NCI-H82 treated with DMSO at 0.1 percent for 48 hours (cell line): ENCODE measurements at regions not wholly inside any gene's neighbourhood (a gene's known extent, or its start where the extent isn't known, plus 50 kb on each side); places are given as distances from the start of the nearest gene placed in this dataset.

Experiments used
- DNase-seq: peaks from one replicate; lab custom pipeline; 2025; ENCODE audit not compliant: unreplicated experiment; lab: John Stamatoyannopoulos, UW

GRCh38 chr15:37777006-37777405 lies 157.4 kb upstream of the TMCO5A start:
- DNase-seq = no peak

DNA sequence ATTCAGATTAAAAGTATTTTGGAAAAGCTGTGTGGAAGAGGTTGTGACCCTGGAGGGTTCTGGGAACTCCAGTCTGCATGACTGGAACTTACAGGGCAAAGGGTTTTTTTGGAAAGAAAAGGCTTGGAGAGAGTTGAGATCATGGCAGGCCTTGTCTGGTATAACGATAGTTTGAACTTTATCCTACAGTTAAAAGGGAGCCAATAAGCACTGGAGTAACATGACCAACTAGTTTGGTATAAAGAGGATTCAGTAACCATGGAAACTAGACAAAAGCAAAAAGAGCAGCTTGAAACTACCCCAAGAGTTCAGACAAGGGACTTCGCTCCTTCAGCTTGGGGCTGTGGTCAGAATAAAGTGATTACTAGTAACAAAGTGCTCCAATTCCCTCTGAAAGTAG lies 151.2 kb upstream of the TMCO5A start:
- DNase-seq = no peak

- DNase-seq = no peak
Observed at GRCh38 chr15:37788330-37788729, 146.1 kb upstream of the TMCO5A start.

GRCh38 chr15:37788767-37789396 lies 145.6 kb upstream of the TMCO5A start:
- DNase-seq = no peak

DNA sequence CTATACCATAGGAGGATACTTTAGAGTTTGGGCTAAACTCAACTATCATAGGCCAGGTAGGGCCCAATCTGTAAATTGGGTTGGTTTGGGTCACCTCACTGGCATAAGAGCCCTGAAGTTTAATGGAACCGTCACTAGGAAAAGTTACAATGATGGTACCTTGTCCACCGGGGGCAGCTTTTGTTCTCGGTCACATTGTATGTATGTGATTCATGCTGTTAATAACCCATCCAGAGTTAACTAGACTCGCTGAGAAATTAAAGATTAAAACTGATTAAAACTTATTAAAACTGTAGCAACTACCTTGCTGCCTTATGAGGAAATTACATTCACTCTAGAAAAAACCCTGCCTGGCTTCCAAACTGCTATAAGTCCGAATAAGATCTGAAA lies 145.0 kb upstream of the TMCO5A start:
- no peak for DNase-seq

GRCh38 chr15:37789881-37790280 lies 144.6 kb upstream of the TMCO5A start:
- DNase-seq = no peak

DNA sequence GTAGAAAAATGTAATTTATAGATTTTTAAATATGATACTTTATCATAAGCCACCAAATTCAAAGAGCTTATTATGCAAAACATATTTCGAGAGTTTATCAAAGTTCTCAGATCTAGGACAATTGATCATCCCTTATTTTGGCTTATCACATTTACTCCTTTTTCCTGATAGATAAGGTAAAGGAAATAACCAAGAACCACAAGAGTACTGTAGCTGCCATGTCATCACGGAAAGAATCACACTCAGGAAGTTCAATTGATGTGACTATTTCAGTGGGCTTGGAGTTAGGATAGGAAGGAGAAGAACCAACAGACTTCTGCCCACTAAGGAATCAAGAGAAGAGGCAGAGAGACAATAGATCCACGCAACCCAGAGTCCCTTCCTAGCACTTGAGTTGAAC lies 142.7 kb upstream of the TMCO5A start:
- no peak for DNase-seq

DNA sequence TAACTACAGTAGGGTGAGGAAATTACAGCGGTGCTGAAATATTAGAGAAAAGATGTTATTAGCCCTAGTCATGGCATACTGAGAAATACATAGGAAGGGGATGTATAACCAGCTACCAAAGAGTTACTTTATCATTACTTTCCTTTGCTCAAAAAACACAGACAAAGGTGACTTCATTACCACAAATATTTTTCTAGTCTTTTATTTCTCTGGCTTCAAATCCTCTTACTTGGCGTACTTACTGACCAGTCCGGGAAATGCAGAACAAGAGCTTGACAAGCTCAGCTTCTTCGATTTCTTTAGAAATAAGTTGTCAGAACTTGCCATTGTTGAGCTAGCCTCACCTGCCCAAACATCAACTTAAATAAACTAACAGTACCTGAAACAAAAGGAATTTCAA lies 142.1 kb upstream of the TMCO5A start:
- DNase-seq = no peak

DNA sequence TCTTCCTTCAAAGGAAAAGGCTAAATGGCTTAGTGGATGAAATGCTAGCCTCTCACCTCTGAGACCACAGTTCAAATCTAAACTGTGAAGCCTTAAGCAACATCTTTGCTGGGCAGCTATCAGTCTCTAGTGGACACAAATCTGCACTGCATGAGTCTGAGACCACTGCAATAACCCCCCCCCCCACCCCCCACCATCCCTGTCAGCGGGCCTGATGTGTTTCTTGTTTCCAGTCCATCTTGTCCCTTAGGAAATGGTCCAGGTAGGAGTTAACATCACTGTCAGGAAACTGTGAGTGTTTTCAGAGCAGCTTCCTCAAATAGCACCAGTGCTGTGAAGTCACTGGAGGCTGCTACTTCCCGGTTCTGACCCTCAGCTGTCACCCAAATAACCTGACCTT lies 140.6 kb upstream of the TMCO5A start:
- no peak for DNase-seq

GRCh38 chr15:37794947-37795346 lies 139.5 kb upstream of the TMCO5A start:
- no peak for DNase-seq

- DNase-seq = no peak
Observed at GRCh38 chr15:37801529-37801928, 132.9 kb upstream of the TMCO5A start.

GRCh38 chr15:37806808-37807207 lies 127.6 kb upstream of the TMCO5A start:
- no peak for DNase-seq

DNA sequence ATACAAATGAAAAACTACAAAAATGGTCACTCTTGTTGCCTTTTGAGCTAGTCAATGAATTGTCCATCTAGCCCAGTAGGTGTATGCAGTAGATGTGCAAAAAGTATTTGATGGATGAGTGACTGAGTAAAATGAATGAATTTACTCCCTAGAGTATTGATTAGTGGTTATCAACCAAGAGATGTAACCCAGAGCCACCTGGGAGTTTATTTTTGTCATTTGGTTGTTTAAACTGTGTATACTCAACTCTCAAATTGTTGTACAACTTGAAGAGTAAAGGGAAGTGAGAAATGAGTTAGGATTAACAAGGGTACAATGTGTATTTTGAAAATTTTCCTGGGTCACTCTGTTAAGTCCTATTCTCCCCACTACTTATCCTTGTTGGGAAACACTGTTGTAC lies 124.1 kb upstream of the TMCO5A start:
- DNase-seq = no peak

GRCh38 chr15:37813306-37813705 lies 121.1 kb upstream of the TMCO5A start:
- DNase-seq = no peak

DNA sequence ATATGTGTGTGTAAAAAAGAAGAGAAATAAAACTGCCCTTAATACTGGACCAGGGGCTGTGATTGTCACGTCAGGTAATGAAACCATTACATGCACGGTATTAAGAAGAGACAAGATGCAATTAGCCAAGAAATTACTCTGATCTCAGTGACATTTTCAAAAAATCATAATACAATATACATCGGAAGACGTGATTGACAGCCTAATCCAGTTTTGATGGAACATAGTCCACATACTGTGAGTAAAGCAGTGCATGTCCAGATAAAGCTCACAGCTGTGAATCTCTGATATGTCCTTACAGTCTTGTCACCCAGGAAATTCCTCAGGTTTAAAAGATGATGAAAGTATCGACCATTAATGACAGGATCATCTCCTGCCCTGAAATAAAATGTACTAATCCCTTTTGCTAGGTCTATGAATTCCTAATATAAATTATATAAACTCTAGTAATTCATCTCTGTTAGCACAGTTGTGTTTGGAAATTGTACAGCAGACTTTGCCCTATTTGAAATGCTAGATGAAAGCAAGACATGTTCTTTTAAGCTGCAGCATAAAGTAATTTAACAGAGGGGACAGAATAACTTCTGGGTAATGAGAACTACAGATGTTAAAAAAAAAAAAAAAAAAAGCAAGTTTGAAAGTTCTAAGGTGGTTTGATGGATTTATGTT lies 119.5 kb upstream of the TMCO5A start:
- DNase-seq = no peak

DNA sequence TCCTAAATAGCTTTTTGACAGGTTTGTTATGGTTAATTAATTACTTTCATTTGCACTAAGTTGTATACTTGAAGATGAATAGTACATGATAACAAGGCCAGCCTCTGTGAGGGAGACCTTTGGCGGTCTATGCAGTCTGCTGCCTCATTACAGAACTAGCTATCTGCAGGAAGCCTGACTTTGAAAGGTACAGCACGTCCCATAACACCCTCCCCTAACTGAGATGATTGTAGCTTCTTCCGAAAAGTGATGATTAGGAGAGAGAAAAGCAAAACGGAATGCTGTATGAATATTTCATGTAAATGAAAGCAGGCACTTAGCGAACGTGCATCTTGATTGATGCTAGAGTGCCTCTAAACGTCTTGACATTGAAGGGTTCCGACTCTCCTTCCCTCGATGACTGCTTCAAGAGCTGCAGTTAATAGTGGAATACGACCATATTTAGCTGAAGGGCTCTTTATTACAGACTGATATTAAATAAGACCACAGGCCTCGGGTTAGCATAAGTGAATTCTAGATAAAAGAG lies 116.2 kb upstream of the TMCO5A start:
- DNase-seq = no peak

GRCh38 chr15:37819191-37819590 lies 115.2 kb upstream of the TMCO5A start:
- no peak for DNase-seq

GRCh38 chr15:37820380-37821128 lies 113.9 kb upstream of the TMCO5A start:
- no peak for DNase-seq

DNA sequence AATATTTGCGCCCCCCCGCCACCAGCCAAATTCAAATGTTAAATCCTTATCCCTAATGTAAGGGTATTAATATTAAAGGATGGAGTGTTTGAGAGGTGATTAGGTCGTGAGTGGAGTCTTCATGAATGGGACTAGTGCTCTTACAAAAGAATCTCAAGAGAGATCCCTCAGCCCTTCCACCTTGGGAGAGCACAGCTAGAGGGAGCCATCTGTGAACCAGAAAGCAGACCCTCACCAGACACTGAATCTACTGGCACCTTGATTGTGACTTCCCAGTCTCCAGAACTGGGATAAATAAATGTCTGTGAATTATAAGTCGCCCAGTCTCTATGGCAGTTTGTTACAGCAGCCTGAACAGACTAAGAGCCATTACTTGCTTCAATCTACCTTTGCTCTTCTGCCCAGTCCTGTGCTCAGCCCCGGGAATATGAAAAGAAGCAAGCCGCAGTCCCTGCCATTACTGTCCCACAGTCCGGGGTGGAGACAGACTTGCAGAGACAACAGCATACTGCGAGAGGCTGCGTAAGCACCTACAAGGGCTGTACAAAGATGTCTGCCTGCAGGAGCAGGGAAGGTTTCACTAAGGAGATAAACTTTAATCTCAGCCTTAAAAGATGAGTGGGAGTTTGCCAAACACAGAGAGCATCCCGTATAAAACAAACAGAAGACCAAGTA lies 110.7 kb upstream of the TMCO5A start:
- peak; percentile 42 for DNase-seq

GRCh38 chr15:37824717-37825382 lies 109.6 kb upstream of the TMCO5A start:
- peak; percentile 83 for DNase-seq

DNA sequence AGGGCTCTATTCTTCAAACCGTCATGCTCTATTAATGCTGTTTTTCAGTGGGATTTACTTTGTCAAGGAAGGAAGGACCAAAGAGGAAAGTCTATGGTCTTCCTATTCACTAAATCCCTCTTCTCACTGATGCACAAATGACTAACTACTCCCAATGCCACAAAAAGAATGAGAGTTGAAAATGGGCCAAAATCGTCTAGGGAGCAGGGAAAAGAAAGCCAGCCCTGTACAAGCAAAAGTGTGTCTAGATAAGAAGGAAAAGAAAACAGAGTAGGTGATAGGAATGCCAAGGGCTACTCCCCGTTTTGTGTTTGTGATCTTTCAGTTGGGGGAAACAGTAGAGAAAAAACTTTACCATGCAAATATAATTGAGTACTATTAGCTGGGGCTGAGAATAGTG lies 97.2 kb upstream of the TMCO5A start:
- no peak for DNase-seq
